Keratinocyte (primary cell): ENCODE measurements at regions not wholly inside any gene's neighbourhood (a gene's known extent, or its start where the extent isn't known, plus 50 kb on each side); places are given as distances from the start of the nearest gene placed in this dataset.

Experiments
- DNase-seq: peaks from one replicate; pipeline ENCODE4 v3.0.0-alpha.2; 2011; ENCODE audit warnings: low read depth, missing footprints, low spot score
- FAIRE-seq: peaks from 2 replicates; lab custom pipeline; 2011; peaks lifted over from hg19 to GRCh38; lab: Jason Lieb, UNC
- H2AFZ ChIP-seq: 2 replicates; pipeline ENCODE4 v1.6.0; 2012; ENCODE audit warnings: low read length, control low read depth, inconsistent platforms; ENCODE audit not compliant: control insufficient read depth
- H3K27ac ChIP-seq: 2 replicates; pipeline ENCODE4 v1.5.1; 2011; ENCODE audit warnings: low read length; ENCODE audit not compliant: control insufficient read depth, insufficient read depth
- H3K27me3 ChIP-seq: 3 replicates; pipeline ENCODE4 v1.6.0; 2011; ENCODE audit warnings: low read length; ENCODE audit not compliant: control insufficient read depth, insufficient read depth; ENCODE audit errors: extremely low read depth
- H3K36me3 ChIP-seq, 2 experiments: 2 replicates in 1 of 2; 3 replicates in 1 of 2; pipeline ENCODE4 v1.5.1; 2011; ENCODE audit warnings: low read length in 2 of 2, mild to moderate bottlenecking in 1 of 2; ENCODE audit not compliant: control insufficient read depth in 2 of 2, insufficient read depth in 2 of 2; ENCODE audit errors: extremely low read depth in 1 of 2
- H3K4me1 ChIP-seq: 3 replicates; pipeline ENCODE4 v1.5.1; 2011; ENCODE audit warnings: low read length; ENCODE audit not compliant: control insufficient read depth, insufficient read depth; ENCODE audit errors: extremely low read depth
- H3K4me2 ChIP-seq: 3 replicates; pipeline ENCODE4 v1.6.0; 2011; ENCODE audit warnings: low read depth, low read length; ENCODE audit not compliant: control insufficient read depth, insufficient read depth; ENCODE audit errors: extremely low read depth
- H3K4me3 ChIP-seq, 3 experiments: fragments of 200-600 bp in 1 of 3; sonication (generic) in 1 of 3; 2 replicates in 2 of 3; 3 replicates in 1 of 3; pipeline ENCODE4 v1.5.1; 2011 to 2016; ENCODE audit warnings: low read length in 3 of 3, mild to moderate bottlenecking in 3 of 3, control low read depth in 2 of 3, inconsistent platforms in 1 of 3, low read depth in 1 of 3, mixed read lengths in 1 of 3, mixed run types in 1 of 3, moderate library complexity in 1 of 3; ENCODE audit not compliant: control insufficient read depth in 2 of 3, insufficient read depth in 2 of 3; ENCODE audit errors: extremely low read depth in 1 of 3
- H3K79me2 ChIP-seq: 2 replicates; pipeline ENCODE4 v1.6.0; 2012; ENCODE audit warnings: low read length; ENCODE audit not compliant: control insufficient read depth, insufficient read depth
- H3K9ac ChIP-seq: 3 replicates; pipeline ENCODE4 v1.6.0; 2011; ENCODE audit warnings: low read length; ENCODE audit not compliant: control insufficient read depth, insufficient read depth; ENCODE audit errors: extremely low read depth
- H3K9me1 ChIP-seq: 3 replicates; pipeline ENCODE4 v1.6.0; 2011; ENCODE audit warnings: low read length; ENCODE audit not compliant: control insufficient read depth, insufficient read depth; ENCODE audit errors: extremely low read depth
- H3K9me3 ChIP-seq: 2 replicates; pipeline ENCODE4 v1.5.1; 2012; ENCODE audit warnings: low read depth, low read length; ENCODE audit not compliant: control insufficient read depth
- H4K20me1 ChIP-seq: 3 replicates; pipeline ENCODE4 v1.6.0; 2011; ENCODE audit warnings: low read length; ENCODE audit not compliant: control insufficient read depth, insufficient read depth; ENCODE audit errors: extremely low read depth
- CTCF ChIP-seq, 3 experiments: IDR thresholded peaks in 1 of 3; conservative IDR thresholded peaks in 1 of 3; optimal IDR thresholded peaks in 1 of 3; 2 replicates in 2 of 3; 3 replicates in 1 of 3; pipeline versions ENCODE3 to v1.5.1; 2011; ENCODE audit warnings: low read length in 3 of 3, mild to moderate bottlenecking in 3 of 3, moderate library complexity in 2 of 3, control low read depth in 1 of 3, inconsistent platforms in 1 of 3; ENCODE audit not compliant: insufficient read depth in 2 of 3; ENCODE audit errors: extremely low read depth in 1 of 3
- EZH2 ChIP-seq: IDR thresholded peaks from one replicate; pipeline ENCODE4 v1.6.1; 2012; ENCODE audit warnings: inconsistent platforms, mild to moderate bottlenecking, low read length, moderate library complexity
- dilution Hi-C: fragments of 300-500 bp; cut with MboI; formaldehyde crosslinking; loops from one replicate; pipeline ENCODE4 v1.7.0; 2020; ENCODE audit warnings: low sequenced_read_pairs; ENCODE audit not compliant: extremely low pct_ligation_motif_present

- DNase-seq (no peak), FAIRE-seq (no peak)
- dilution Hi-C loops = no loop called here
- Histone ChIP-seq H3K36me3 (no peaks in the 10 kb centered on the region), H3K9me1 (no peaks in the 10 kb centered on the region), H3K4me1 (no peaks in the 10 kb centered on the region), H4K20me1 (no peaks in the 10 kb centered on the region), H3K27ac (no peak overlapping the region), H3K9ac (no peak overlapping the region), H3K79me2 (no peaks in the 10 kb centered on the region), H2AFZ (no peak overlapping the region), H3K4me3 (no peak overlapping the region), H3K9me3 (peaks cover 19% of the 10 kb centered on the region), H3K27me3 (no peaks in the 10 kb centered on the region), H3K4me2 (no peak overlapping the region)
- TF ChIP-seq CTCF (optimal IDR thresholded peaks at IDR 0.05 in 1 of 3, IDR thresholded peaks at IDR 0.05 in 1 of 3, conservative IDR thresholded peaks at IDR 0.05 in 1 of 3; ENCODE audit: extremely low read depth in 1 of 3, insufficient read depth in 2 of 3, low read length in 3 of 3) (no peak), EZH2 (no peak)
Measured at GRCh38 chr22:49422701-49423100, 405.0 kb downstream of the BRD1 start.

- DNase-seq = no peak
- no peaks in the 10 kb centered on the region for H3K4me1 ChIP-seq
- no peak overlapping the region for H3K9ac ChIP-seq
- H3K27me3 ChIP-seq = no peaks in the 10 kb centered on the region
- FAIRE-seq = no peak
- no peaks in the 10 kb centered on the region for H3K79me2 ChIP-seq
- H3K9me3 ChIP-seq = peaks cover 11% of the 10 kb centered on the region
- H3K4me2 ChIP-seq = no peak overlapping the region
- no peaks in the 10 kb centered on the region for H3K9me1 ChIP-seq
- no peak overlapping the region for H3K27ac ChIP-seq
- dilution Hi-C loops = no loop called here
- no peak for TF ChIP-seq CTCF (optimal IDR thresholded peaks at IDR 0.05 in 1 of 3, IDR thresholded peaks at IDR 0.05 in 1 of 3, conservative IDR thresholded peaks at IDR 0.05 in 1 of 3; ENCODE audit: extremely low read depth in 1 of 3, insufficient read depth in 2 of 3, low read length in 3 of 3)
- TF ChIP-seq EZH2 = no peak
- H4K20me1 ChIP-seq = no peaks in the 10 kb centered on the region
- no peaks in the 10 kb centered on the region for H3K36me3 ChIP-seq
- no peak overlapping the region for H2AFZ ChIP-seq
- no peak overlapping the region for H3K4me3 ChIP-seq
Measured at GRCh38 chr22:49420651-49421050, 407.0 kb downstream of the BRD1 start.
